GM12878 (cell line): ENCODE measurements at regions not wholly inside any gene's neighbourhood (a gene's known extent, or its start where the extent isn't known, plus 50 kb on each side); places are given as distances from the start of the nearest gene placed in this dataset.

ENCODE experiments used
- ATAC-seq: fragments of 200-7000 bp; cut with Tn5 transposase; 3 replicates; pipeline ENCODE4 v1.9.1; 2020; ENCODE audit warnings: mild to moderate bottlenecking, moderate library complexity
- BruUV-seq: library from RNA; stranded (reverse); fragments of 400-500 nt; replicated peaks from 2 replicates; lab custom pipeline; 2021; lab: Mats Ljungman, UMichigan
- CTCF ChIA-PET: fragments of 300-600 bp; sonication (Branson Sonifier 250); formaldehyde crosslinking; extraction: SDS; loops from one replicate; lab custom pipeline; 2021; ENCODE audit warnings: inconsistent platforms; lab: Yijun Ruan, JAX
- POLR2A ChIA-PET: fragments of 350-600 bp; formaldehyde crosslinking; extraction: SDS; loops from one replicate; lab custom pipeline; 2021; ENCODE audit warnings: inconsistent platforms; lab: Charles Lee
- RAD21 ChIA-PET: fragments of 300-600 bp; sonication (Branson Sonifier 250); formaldehyde crosslinking; loops from one replicate; lab custom pipeline; 2023; ENCODE audit warnings: antibody characterized with exemption; ENCODE audit not compliant: unreplicated experiment; lab: Charles Lee
- SMC1A ChIA-PET: fragments of 300-600 bp; sonication (Branson Sonifier 250); formaldehyde crosslinking; loops from one replicate; lab custom pipeline; 2023; ENCODE audit not compliant: unreplicated experiment, uncharacterized antibody; lab: Charles Lee
- DNase-seq: peaks from one replicate; pipeline ENCODE4 v3.0.0-alpha.2; 2011; ENCODE audit warnings: low read depth, low spot score
- FAIRE-seq: peaks from 3 replicates; lab custom pipeline; 2011; peaks lifted over from hg19 to GRCh38; lab: Jason Lieb, UNC
- H2AFZ ChIP-seq: 2 replicates; pipeline ENCODE4 v1.6.0; 2011; ENCODE audit warnings: low read depth, low read length, control low read depth; ENCODE audit not compliant: control insufficient read depth
- H3K27ac ChIP-seq: 2 replicates; pipeline ENCODE4 v1.5.1; 2011; ENCODE audit warnings: control low read depth; ENCODE audit not compliant: control insufficient read depth, insufficient read depth
- H3K27me3 ChIP-seq, 2 experiments: replicated peaks in 1 of 2; 2 replicates each; pipeline versions ENCODE4 v1.6.0 to v1.6.1; 2011; ENCODE audit warnings: low read length in 1 of 2; ENCODE audit not compliant: control insufficient read depth in 2 of 2, insufficient read depth in 2 of 2
- H3K36me3 ChIP-seq, 2 experiments: 2 replicates each; pipeline ENCODE4 v1.5.1; 2011; ENCODE audit warnings: low read length in 1 of 2; ENCODE audit not compliant: control insufficient read depth in 2 of 2, insufficient read depth in 2 of 2
- H3K4me1 ChIP-seq: 2 replicates; pipeline ENCODE4 v1.6.1; 2011; ENCODE audit warnings: mild to moderate bottlenecking, low read length, moderate library complexity, mixed read lengths; ENCODE audit not compliant: control insufficient read depth, insufficient read depth
- H3K4me2 ChIP-seq: 2 replicates; pipeline ENCODE4 v1.6.0; 2011; ENCODE audit warnings: control low read depth; ENCODE audit not compliant: control insufficient read depth, insufficient read depth
- H3K4me3 ChIP-seq: fragments of 200-600 bp; sonication (generic); 2 replicates; pipeline ENCODE4 v1.5.1; 2016
- H3K79me2 ChIP-seq: 2 replicates; pipeline ENCODE4 v1.6.0; 2011; ENCODE audit warnings: low read length; ENCODE audit not compliant: control insufficient read depth, insufficient read depth
- H3K9ac ChIP-seq: 2 replicates; pipeline ENCODE4 v1.8.0; 2011; ENCODE audit warnings: low read length, control low read depth, mixed read lengths; ENCODE audit not compliant: control insufficient read depth, insufficient read depth
- H3K9me3 ChIP-seq: replicated peaks from 3 replicates; pipeline ENCODE4 v1.5.1; 2011; ENCODE audit warnings: mild to moderate bottlenecking, low read length; ENCODE audit not compliant: control insufficient read depth, insufficient read depth
- H4K20me1 ChIP-seq: 2 replicates; pipeline ENCODE4 v1.6.0; 2011; ENCODE audit not compliant: control insufficient read depth, insufficient read depth
- CBX3 ChIP-seq: fragments of 200-600 bp; sonication (generic); IDR thresholded peaks from 2 replicates; pipeline ENCODE4 v1.6.1; 2016; ENCODE audit warnings: low read depth, borderline replicate concordance
- CBX5 ChIP-seq: sonication (generic); IDR thresholded peaks from 2 replicates; pipeline ENCODE4 v1.6.1; 2016; ENCODE audit warnings: low read depth, moderate library complexity, mild to moderate bottlenecking, inconsistent platforms
- CEBPZ ChIP-seq: fragments of 150-350 bp; IDR thresholded peaks from 2 replicates; pipeline ENCODE4 v1.6.1; 2016; ENCODE audit warnings: low read depth, low read length
- CHD2 ChIP-seq: IDR thresholded peaks from 2 replicates; pipeline ENCODE4 v1.6.1; 2011; ENCODE audit warnings: low read depth, low read length, improper control_type of control experiment, borderline replicate concordance
- CREM ChIP-seq: IDR thresholded peaks from 2 replicates; pipeline ENCODE4 v1.6.1; 2014; ENCODE audit warnings: antibody characterized with exemption, low read depth
- E4F1 ChIP-seq: fragments of 450-650 bp; IDR thresholded peaks from 2 replicates; pipeline ENCODE4 v1.6.1; 2018; ENCODE audit warnings: borderline replicate concordance, mild to moderate bottlenecking; ENCODE audit not compliant: partially characterized antibody
- EED ChIP-seq: sonication (generic); IDR thresholded peaks from 2 replicates; pipeline ENCODE4 v1.6.1; 2016; ENCODE audit warnings: antibody characterized with exemption, low read depth
- ETV6 ChIP-seq, 2 experiments: fragments of 450-650 bp in 1 of 2; IDR thresholded peaks in 1 of 2; conservative IDR thresholded peaks in 1 of 2; 2 replicates each; pipeline ENCODE4 v1.6.1; 2014; ENCODE audit warnings: antibody characterized with exemption in 1 of 2, borderline replicate concordance in 1 of 2, low read depth in 1 of 2, mild to moderate bottlenecking in 1 of 2, moderate library complexity in 1 of 2
- HDGF ChIP-seq: fragments of 450-650 bp; IDR thresholded peaks from 2 replicates; pipeline ENCODE4 v1.6.1; 2016; ENCODE audit warnings: antibody characterized with exemption
- LARP7 ChIP-seq: fragments of 450-650 bp; IDR thresholded peaks from 2 replicates; pipeline ENCODE4 v1.6.1; 2017; ENCODE audit warnings: mild to moderate bottlenecking
- NR2F1 ChIP-seq: fragments of 450-650 bp; conservative IDR thresholded peaks from 2 replicates; pipeline ENCODE4 v1.6.1; 2017; ENCODE audit warnings: mild to moderate bottlenecking
- NRF1 ChIP-seq: conservative IDR thresholded peaks from 2 replicates; pipeline ENCODE4 v1.6.1; 2011; ENCODE audit warnings: mild to moderate bottlenecking, low read depth, low read length, improper control_type of control experiment
- POLR2A ChIP-seq: IDR thresholded peaks from 2 replicates; pipeline ENCODE4 v1.6.1; 2011; ENCODE audit warnings: low read depth, mild to moderate bottlenecking, low read length
- RCOR1 ChIP-seq: conservative IDR thresholded peaks from 2 replicates; pipeline ENCODE4 v1.6.1; 2012; ENCODE audit warnings: low read depth, low read length, improper control_type of control experiment
- ZBTB4 ChIP-seq: fragments of 450-650 bp; formaldehyde crosslinking; IDR thresholded peaks from 2 replicates; pipeline ENCODE4 v1.4.0; 2022; ENCODE audit warnings: mild to moderate bottlenecking, moderate library complexity
- ZNF207 ChIP-seq: fragments of 450-650 bp; IDR thresholded peaks from 2 replicates; pipeline ENCODE4 v1.6.1; 2014; ENCODE audit warnings: antibody characterized with exemption, mild to moderate bottlenecking, borderline replicate concordance
- WGBS: methylation state at CpG from one replicate; pipeline ENCODE4 v1.1.6; 2016; ENCODE audit warnings: low lambda C conversion rate; ENCODE audit not compliant: insufficient replicate concordance, insufficient coverage; ENCODE audit errors: missing lambda C conversion rate; 5-methylcytosine and 5-hydroxymethylcytosine counted together
- in situ Hi-C: fragments of 300-500 bp; cut with MboI; formaldehyde crosslinking; loops from 9 replicates; pipeline ENCODE4 v1.14.3; 2018; ENCODE audit warnings: mixed read lengths
- intact Hi-C: fragments of 100-400 bp; cut with micrococcal nuclease; formaldehyde crosslinking; loops from one replicate; pipeline ENCODE4 v1.14.2; 2022; ENCODE audit not compliant: unreplicated experiment

GRCh38 chr21:41677671-41678015, 89.2 kb downstream of the RIPK4 start (continued):
- TF ChIP-seq ETV6 (conservative IDR thresholded peaks at IDR 0.05 in 1 of 2, IDR thresholded peaks at IDR 0.05 in 1 of 2; ENCODE audit: borderline replicate concordance in 1 of 2, low read depth in 1 of 2) = no peak
- no peak for TF ChIP-seq CHD2
- no peak for TF ChIP-seq CBX5
- TF ChIP-seq RCOR1 = no peak
- TF ChIP-seq ZNF207 = no peak
- no peak for TF ChIP-seq LARP7
- no peak for TF ChIP-seq HDGF
- no peak for TF ChIP-seq CBX3
- TF ChIP-seq, all 136 proteins: peak for 0

GRCh38 chr21:41676198-41676597, 90.7 kb downstream of the RIPK4 start:
- ChIA-PET SMC1A (interaction anchor here (1.2 kb wide), 1 partner anchor 13 kb away, joined by 4 read pairs; no protein-coding TSS in a partner anchor), RAD21 (no interaction called here), CTCF (interaction anchor here (0.6 kb wide), 1 partner anchor 166 kb away, joined by 3 read pairs; no protein-coding TSS in a partner anchor), POLR2A (no interaction called here)
- no peak overlapping the region for H3K9ac ChIP-seq
- no peak for DNase-seq
- BruUV-seq = no TSS peak
- H3K27ac ChIP-seq = no peak overlapping the region
- H2AFZ ChIP-seq = no peak overlapping the region
- H3K27me3 ChIP-seq = no peaks in the 10 kb centered on the region; a peak in 3 of 4 replicates
- H3K4me2 ChIP-seq = no peak overlapping the region
- H4K20me1 ChIP-seq = no peaks in the 10 kb centered on the region
- H3K79me2 ChIP-seq = no peaks in the 10 kb centered on the region
- in situ Hi-C loops (no loop called here), intact Hi-C loops (no loop called here)
- no peaks in the 10 kb centered on the region for H3K36me3 ChIP-seq
- H3K4me3 ChIP-seq = no peak overlapping the region
- H3K9me3 ChIP-seq = no peaks in the 10 kb centered on the region
- no peaks in the 10 kb centered on the region for H3K4me1 ChIP-seq
- no peak for FAIRE-seq
- ATAC-seq = no peak
- WGBS = 18% methylated on average over 3 of the region's 3 CpGs
- TF ChIP-seq CEBPZ = no peak
- TF ChIP-seq ZBTB4 = no peak
- no peak for TF ChIP-seq CREM
- no peak for TF ChIP-seq NRF1
- no peak for TF ChIP-seq E4F1
- no peak for TF ChIP-seq NR2F1
- TF ChIP-seq RCOR1 = no peak
- no peak for TF ChIP-seq EED
- TF ChIP-seq POLR2A = no peak
